ENCODE measurements at regions not wholly inside any gene's neighbourhood (a gene's known extent, or its start where the extent isn't known, plus 50 kb on each side); places are given as distances from the start of the nearest gene placed in this dataset.

GRCh38 chr20:39880890-39881289 lies 808.1 kb downstream of the MAFB start:
- TF ChIP-seq REST (IDR thresholded peaks at IDR 0.05; ENCODE audit: insufficient replicate concordance, low read depth) (no peak), CTCF (IDR thresholded peaks at IDR 0.05; ENCODE audit: insufficient read depth, low read length) (peak; percentile 8), SPI1 (IDR thresholded peaks at IDR 0.05; ENCODE audit: borderline replicate concordance, low read depth) (no peak), POLR2AphosphoS5 (IDR thresholded peaks at IDR 0.05; ENCODE audit: low read depth) (no peak)
- Histone ChIP-seq H3K27me3 (ENCODE audit: insufficient read depth, poor library complexity, severe bottlenecking) (peaks cover 2% of the 10 kb centered on the region), H3K27ac (replicated peaks) (no peak overlapping the region), H3K4me3 (replicated peaks; ENCODE audit: insufficient read depth, low read length) (no peak overlapping the region)
- DNase-seq (ENCODE audit: low read depth in 1 of 2, low spot score in 1 of 2), result peak in 1 of 2 experiments; percentile 7

GRCh38 chr20:39879296-39879695 lies 809.7 kb downstream of the MAFB start:
- TF ChIP-seq SPI1 (IDR thresholded peaks at IDR 0.05; ENCODE audit: borderline replicate concordance, low read depth) (no peak), GABPA (IDR thresholded peaks at IDR 0.05; ENCODE audit: low read depth) (no peak), CTCF (IDR thresholded peaks at IDR 0.05; ENCODE audit: insufficient read depth, low read length) (no peak), REST (IDR thresholded peaks at IDR 0.05; ENCODE audit: insufficient replicate concordance, low read depth) (no peak), POLR2AphosphoS5 (IDR thresholded peaks at IDR 0.05; ENCODE audit: low read depth) (no peak)
- no peak overlapping the region for H3K27ac ChIP-seq (replicated peaks)
- H3K4me3 ChIP-seq (replicated peaks; ENCODE audit: insufficient read depth, low read length), result no peak overlapping the region
- no peak for DNase-seq (ENCODE audit: low read depth in 1 of 2, low spot score in 1 of 2)
- H3K27me3 ChIP-seq (ENCODE audit: insufficient read depth, poor library complexity, severe bottlenecking), result no peaks in the 10 kb centered on the region

GRCh38 chr20:39878809-39879208 lies 810.2 kb downstream of the MAFB start:
- no peak overlapping the region for H3K27ac ChIP-seq (replicated peaks)
- no peak for DNase-seq (ENCODE audit: low read depth in 1 of 2, low spot score in 1 of 2)
- no peak for TF ChIP-seq SPI1 (IDR thresholded peaks at IDR 0.05; ENCODE audit: borderline replicate concordance, low read depth)
- no peak for TF ChIP-seq CTCF (IDR thresholded peaks at IDR 0.05; ENCODE audit: insufficient read depth, low read length)
- TF ChIP-seq POLR2AphosphoS5 (IDR thresholded peaks at IDR 0.05; ENCODE audit: low read depth), result no peak
- no peak for TF ChIP-seq REST (IDR thresholded peaks at IDR 0.05; ENCODE audit: insufficient replicate concordance, low read depth)
- TF ChIP-seq GABPA (IDR thresholded peaks at IDR 0.05; ENCODE audit: low read depth), result no peak
- H3K4me3 ChIP-seq (replicated peaks; ENCODE audit: insufficient read depth, low read length), result no peak overlapping the region
- no peaks in the 10 kb centered on the region for H3K27me3 ChIP-seq (ENCODE audit: insufficient read depth, poor library complexity, severe bottlenecking)
